GM12878 (cell line): ENCODE measurements at regions not wholly inside any gene's neighbourhood (a gene's known extent, or its start where the extent isn't known, plus 50 kb on each side); places are given as distances from the start of the nearest gene placed in this dataset.

Experiments
- ATAC-seq: fragments of 200-7000 bp; cut with Tn5 transposase; 3 replicates; pipeline ENCODE4 v1.9.1; 2020; ENCODE audit warnings: mild to moderate bottlenecking, moderate library complexity
- BruUV-seq: library from RNA; stranded (reverse); fragments of 400-500 nt; replicated peaks from 2 replicates; lab custom pipeline; 2021; lab: Mats Ljungman, UMichigan
- CTCF ChIA-PET: fragments of 300-600 bp; sonication (Branson Sonifier 250); formaldehyde crosslinking; extraction: SDS; loops from one replicate; lab custom pipeline; 2021; ENCODE audit warnings: inconsistent platforms; lab: Yijun Ruan, JAX
- POLR2A ChIA-PET: fragments of 350-600 bp; formaldehyde crosslinking; extraction: SDS; loops from one replicate; lab custom pipeline; 2021; ENCODE audit warnings: inconsistent platforms; lab: Charles Lee
- RAD21 ChIA-PET: fragments of 300-600 bp; sonication (Branson Sonifier 250); formaldehyde crosslinking; loops from one replicate; lab custom pipeline; 2023; ENCODE audit warnings: antibody characterized with exemption; ENCODE audit not compliant: unreplicated experiment; lab: Charles Lee
- SMC1A ChIA-PET: fragments of 300-600 bp; sonication (Branson Sonifier 250); formaldehyde crosslinking; loops from one replicate; lab custom pipeline; 2023; ENCODE audit not compliant: unreplicated experiment, uncharacterized antibody; lab: Charles Lee
- DNase-seq: peaks from one replicate; pipeline ENCODE4 v3.0.0-alpha.2; 2011; ENCODE audit warnings: low read depth, low spot score
- FAIRE-seq: peaks from 3 replicates; lab custom pipeline; 2011; peaks lifted over from hg19 to GRCh38; lab: Jason Lieb, UNC
- H2AFZ ChIP-seq: 2 replicates; pipeline ENCODE4 v1.6.0; 2011; ENCODE audit warnings: low read depth, low read length, control low read depth; ENCODE audit not compliant: control insufficient read depth
- H3K27ac ChIP-seq: 2 replicates; pipeline ENCODE4 v1.5.1; 2011; ENCODE audit warnings: control low read depth; ENCODE audit not compliant: control insufficient read depth, insufficient read depth
- H3K27me3 ChIP-seq, 2 experiments: replicated peaks in 1 of 2; 2 replicates each; pipeline versions ENCODE4 v1.6.0 to v1.6.1; 2011; ENCODE audit warnings: low read length in 1 of 2; ENCODE audit not compliant: control insufficient read depth in 2 of 2, insufficient read depth in 2 of 2
- H3K36me3 ChIP-seq, 2 experiments: 2 replicates each; pipeline ENCODE4 v1.5.1; 2011; ENCODE audit warnings: low read length in 1 of 2; ENCODE audit not compliant: control insufficient read depth in 2 of 2, insufficient read depth in 2 of 2
- H3K4me1 ChIP-seq: 2 replicates; pipeline ENCODE4 v1.6.1; 2011; ENCODE audit warnings: mild to moderate bottlenecking, low read length, moderate library complexity, mixed read lengths; ENCODE audit not compliant: control insufficient read depth, insufficient read depth
- H3K4me2 ChIP-seq: 2 replicates; pipeline ENCODE4 v1.6.0; 2011; ENCODE audit warnings: control low read depth; ENCODE audit not compliant: control insufficient read depth, insufficient read depth
- H3K4me3 ChIP-seq: fragments of 200-600 bp; sonication (generic); 2 replicates; pipeline ENCODE4 v1.5.1; 2016
- H3K79me2 ChIP-seq: 2 replicates; pipeline ENCODE4 v1.6.0; 2011; ENCODE audit warnings: low read length; ENCODE audit not compliant: control insufficient read depth, insufficient read depth
- H3K9ac ChIP-seq: 2 replicates; pipeline ENCODE4 v1.8.0; 2011; ENCODE audit warnings: low read length, control low read depth, mixed read lengths; ENCODE audit not compliant: control insufficient read depth, insufficient read depth
- H3K9me3 ChIP-seq: replicated peaks from 3 replicates; pipeline ENCODE4 v1.5.1; 2011; ENCODE audit warnings: mild to moderate bottlenecking, low read length; ENCODE audit not compliant: control insufficient read depth, insufficient read depth
- H4K20me1 ChIP-seq: 2 replicates; pipeline ENCODE4 v1.6.0; 2011; ENCODE audit not compliant: control insufficient read depth, insufficient read depth
- MYC ChIP-seq: IDR thresholded peaks from 2 replicates; pipeline ENCODE4 v1.6.1; 2011; ENCODE audit warnings: mild to moderate bottlenecking, low read length, moderate library complexity, inconsistent platforms; ENCODE audit not compliant: insufficient read depth, insufficient replicate concordance, insufficient read length, severe bottlenecking
- NR2C1 ChIP-seq: fragments of 450-650 bp; IDR thresholded peaks from 2 replicates; pipeline ENCODE4 v1.6.1; 2017; ENCODE audit warnings: antibody characterized with exemption, mild to moderate bottlenecking, moderate library complexity
- POLR2AphosphoS5 ChIP-seq: IDR thresholded peaks from 2 replicates; pipeline ENCODE4 v1.6.1; 2011; ENCODE audit warnings: mild to moderate bottlenecking, low read length, inconsistent platforms
- SKIL ChIP-seq: fragments of 450-650 bp; IDR thresholded peaks from 2 replicates; pipeline ENCODE4 v1.6.1; 2017; ENCODE audit warnings: mild to moderate bottlenecking, low read depth, inconsistent platforms; ENCODE audit not compliant: poor library complexity, severe bottlenecking
- SMAD1 ChIP-seq: fragments of 450-650 bp; IDR thresholded peaks from 2 replicates; pipeline ENCODE4 v1.6.1; 2018; ENCODE audit warnings: mild to moderate bottlenecking, low read depth; ENCODE audit not compliant: partially characterized antibody
- SMC3 ChIP-seq: IDR thresholded peaks from 2 replicates; pipeline ENCODE4 v1.6.1; 2011; ENCODE audit warnings: low read length, improper control_type of control experiment, borderline replicate concordance
- TARDBP ChIP-seq: IDR thresholded peaks from 2 replicates; pipeline ENCODE4 v1.6.1; 2016; ENCODE audit warnings: borderline replicate concordance
- WGBS: methylation state at CpG from one replicate; pipeline ENCODE4 v1.1.6; 2016; ENCODE audit warnings: low lambda C conversion rate; ENCODE audit not compliant: insufficient replicate concordance, insufficient coverage; ENCODE audit errors: missing lambda C conversion rate; 5-methylcytosine and 5-hydroxymethylcytosine counted together
- in situ Hi-C: fragments of 300-500 bp; cut with MboI; formaldehyde crosslinking; loops from 9 replicates; pipeline ENCODE4 v1.14.3; 2018; ENCODE audit warnings: mixed read lengths
- intact Hi-C: fragments of 100-400 bp; cut with micrococcal nuclease; formaldehyde crosslinking; loops from one replicate; pipeline ENCODE4 v1.14.2; 2022; ENCODE audit not compliant: unreplicated experiment
- TF ChIP-seq, protein P1 (sequence below): fragments of 450-650 bp; IDR thresholded peaks from 2 replicates; pipeline ENCODE4 v1.6.1; 2017; ENCODE audit warnings: low read depth, mild to moderate bottlenecking, moderate library complexity

DNA sequence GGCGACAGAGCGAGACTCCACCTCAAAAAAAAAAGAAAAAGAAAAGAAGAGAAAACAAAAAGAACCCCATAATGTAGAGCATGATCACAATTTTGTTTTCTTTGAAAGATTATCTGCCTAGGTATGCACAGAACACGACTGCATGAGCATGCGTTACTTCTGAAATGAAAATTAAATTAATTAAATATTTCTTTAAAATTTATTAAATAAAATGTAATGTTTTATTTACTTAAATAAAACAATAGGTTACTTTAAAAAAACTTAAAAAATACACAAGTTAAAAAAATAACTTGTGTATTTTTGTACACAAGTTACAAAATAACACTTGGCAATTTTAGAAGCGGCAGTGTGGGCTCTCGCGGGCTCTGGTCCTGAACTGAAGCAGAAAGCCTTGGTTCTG is 107.8 kb downstream of the TFAP2A start:
- H3K4me3 ChIP-seq = no peak overlapping the region
- H3K4me1 ChIP-seq = no peaks in the 10 kb centered on the region
- H2AFZ ChIP-seq = no peak overlapping the region
- H3K9ac ChIP-seq = no peak overlapping the region
- no peaks in the 10 kb centered on the region for H3K36me3 ChIP-seq
- H3K9me3 ChIP-seq = no peaks in the 10 kb centered on the region
- ChIA-PET RAD21 (no interaction called here), CTCF (interaction anchor here (1.7 kb wide), 1 partner anchor 51 kb away, joined by 3 read pairs; no protein-coding TSS in a partner anchor), POLR2A (no interaction called here), SMC1A (no interaction called here)
- TF ChIP-seq TARDBP (no peak), POLR2AphosphoS5 (no peak), SMC3 (no peak), NR2C1 (no peak), SMAD1 (no peak), SKIL (no peak), MYC (no peak)
- TF ChIP-seq, protein P1, sequence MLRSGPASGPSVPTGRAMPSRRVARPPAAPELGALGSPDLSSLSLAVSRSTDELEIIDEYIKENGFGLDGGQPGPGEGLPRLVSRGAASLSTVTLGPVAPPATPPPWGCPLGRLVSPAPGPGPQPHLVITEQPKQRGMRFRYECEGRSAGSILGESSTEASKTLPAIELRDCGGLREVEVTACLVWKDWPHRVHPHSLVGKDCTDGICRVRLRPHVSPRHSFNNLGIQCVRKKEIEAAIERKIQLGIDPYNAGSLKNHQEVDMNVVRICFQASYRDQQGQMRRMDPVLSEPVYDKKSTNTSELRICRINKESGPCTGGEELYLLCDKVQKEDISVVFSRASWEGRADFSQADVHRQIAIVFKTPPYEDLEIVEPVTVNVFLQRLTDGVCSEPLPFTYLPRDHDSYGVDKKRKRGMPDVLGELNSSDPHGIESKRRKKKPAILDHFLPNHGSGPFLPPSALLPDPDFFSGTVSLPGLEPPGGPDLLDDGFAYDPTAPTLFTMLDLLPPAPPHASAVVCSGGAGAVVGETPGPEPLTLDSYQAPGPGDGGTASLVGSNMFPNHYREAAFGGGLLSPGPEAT = no peak
- no peaks in the 10 kb centered on the region; a peak in 1 of 4 replicates for H3K27me3 ChIP-seq
- ATAC-seq (no peak), FAIRE-seq (no peak), DNase-seq (no peak)
- H3K79me2 ChIP-seq = no peaks in the 10 kb centered on the region
- no peak overlapping the region for H3K4me2 ChIP-seq
- no peak overlapping the region for H3K27ac ChIP-seq
- H4K20me1 ChIP-seq = no peaks in the 10 kb centered on the region
- BruUV-seq = no TSS peak
- WGBS = 57% methylated on average over 7 of the region's 7 CpGs
- in situ Hi-C loops (no loop called here), intact Hi-C loops (no loop called here)
